Hepatocyte (in vitro differentiated cells): ENCODE measurements at regions not wholly inside any gene's neighbourhood (a gene's known extent, or its start where the extent isn't known, plus 50 kb on each side); places are given as distances from the start of the nearest gene placed in this dataset.

Experiments
- DNase-seq: peaks from one replicate; pipeline ENCODE4 v3.0.0-alpha.2; 2016; ENCODE audit warnings: low spot score
- H2AFZ ChIP-seq: fragments of 200-600 bp; sonication (generic); 2 replicates; pipeline ENCODE4 v1.6.0; 2016; ENCODE audit warnings: antibody characterized with exemption, mild to moderate bottlenecking
- H3K27ac ChIP-seq: fragments of 200-600 bp; sonication (generic); 2 replicates; pipeline ENCODE4 v1.5.1; 2016; ENCODE audit warnings: mild to moderate bottlenecking
- H3K27me3 ChIP-seq: fragments of 200-600 bp; sonication (generic); 2 replicates; pipeline ENCODE4 v1.6.1; 2016
- H3K36me3 ChIP-seq: fragments of 200-600 bp; sonication (generic); replicated peaks from 2 replicates; pipeline ENCODE4 v1.5.1; 2016; ENCODE audit warnings: low read depth; ENCODE audit not compliant: insufficient read depth
- H3K4me1 ChIP-seq: fragments of 200-600 bp; sonication (generic); 2 replicates; pipeline ENCODE4 v1.5.1; 2016; ENCODE audit warnings: mild to moderate bottlenecking, moderate library complexity; ENCODE audit not compliant: insufficient read depth
- H3K4me2 ChIP-seq: fragments of 200-600 bp; sonication (generic); 2 replicates; pipeline ENCODE4 v1.6.0; 2016
- H3K4me3 ChIP-seq: fragments of 200-600 bp; sonication (generic); 2 replicates; pipeline ENCODE4 v1.5.1; 2016; ENCODE audit warnings: mild to moderate bottlenecking
- H3K79me2 ChIP-seq: fragments of 200-600 bp; sonication (generic); 2 replicates; pipeline ENCODE4 v1.6.0; 2017; ENCODE audit warnings: mild to moderate bottlenecking
- H3K9me2 ChIP-seq: fragments of 200-600 bp; sonication (generic); replicated peaks from 2 replicates; pipeline ENCODE4 v1.6.0; 2017; ENCODE audit warnings: mild to moderate bottlenecking; ENCODE audit not compliant: insufficient read depth
- H3K9me3 ChIP-seq: fragments of 200-600 bp; sonication (generic); 2 replicates; pipeline ENCODE4 v1.5.1; 2016; ENCODE audit warnings: low read depth, mild to moderate bottlenecking
- H4K20me1 ChIP-seq: fragments of 200-600 bp; sonication (generic); 2 replicates; pipeline ENCODE4 v1.6.0; 2016; ENCODE audit warnings: mild to moderate bottlenecking; ENCODE audit not compliant: insufficient read depth, poor library complexity, severe bottlenecking
- EZH2 ChIP-seq: fragments of 200-600 bp; sonication (generic); IDR thresholded peaks from 2 replicates; pipeline ENCODE4 v1.6.1; 2016; ENCODE audit warnings: antibody characterized with exemption, mild to moderate bottlenecking, borderline replicate concordance
- EZH2phosphoT487 ChIP-seq: fragments of 200-600 bp; sonication (generic); IDR thresholded peaks from one replicate; pipeline ENCODE4 v1.6.1; 2018; ENCODE audit warnings: antibody characterized with exemption, mild to moderate bottlenecking, low read depth, moderate library complexity; ENCODE audit not compliant: unreplicated experiment, severe bottlenecking
- WGBS: methylation state at CpG from one replicate; pipeline ENCODE4 v1.1.6; 2016; ENCODE audit warnings: low lambda C conversion rate; ENCODE audit errors: missing lambda C conversion rate; 5-methylcytosine and 5-hydroxymethylcytosine counted together
- TF ChIP-seq, protein P1 (sequence below): fragments of 200-600 bp; sonication (generic); IDR thresholded peaks from 2 replicates; pipeline ENCODE4 v1.5.1; 2016; ENCODE audit warnings: antibody characterized with exemption, mild to moderate bottlenecking; ENCODE audit not compliant: poor library complexity

DNA sequence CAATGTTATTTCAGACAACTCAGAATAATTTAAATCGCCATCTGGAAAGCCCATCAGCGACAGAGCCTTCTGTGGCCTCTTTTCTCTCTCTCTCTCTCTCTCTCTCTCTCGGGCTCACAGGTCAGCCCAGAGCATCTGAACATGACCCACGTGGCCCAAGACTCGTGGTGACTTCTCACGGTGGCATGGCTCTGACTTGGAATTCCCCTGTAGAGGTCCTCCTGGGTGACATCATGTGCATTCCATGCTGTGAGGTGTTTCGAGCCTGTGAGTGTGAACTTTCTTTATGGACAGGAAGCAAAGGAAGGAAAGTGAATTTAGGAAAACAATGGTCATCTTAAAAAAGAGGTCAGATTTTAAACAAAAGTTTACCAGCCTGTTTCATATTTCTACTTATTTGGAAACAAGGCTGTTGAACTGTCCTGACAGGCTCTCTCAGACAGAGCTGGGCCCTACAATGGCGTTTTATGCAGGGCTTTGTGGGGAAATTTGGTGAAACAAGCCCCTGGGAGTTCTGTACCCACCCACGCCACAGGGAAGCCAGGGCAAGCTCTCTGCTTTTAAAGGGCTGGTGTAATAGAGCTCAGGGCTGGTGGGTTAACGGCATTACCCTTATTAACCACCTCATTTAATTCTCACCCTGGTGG lies 359.7 kb upstream of the ZNF32 start:
- TF ChIP-seq EZH2phosphoT487 (no peak), EZH2 (no peak)
- TF ChIP-seq, protein P1, sequence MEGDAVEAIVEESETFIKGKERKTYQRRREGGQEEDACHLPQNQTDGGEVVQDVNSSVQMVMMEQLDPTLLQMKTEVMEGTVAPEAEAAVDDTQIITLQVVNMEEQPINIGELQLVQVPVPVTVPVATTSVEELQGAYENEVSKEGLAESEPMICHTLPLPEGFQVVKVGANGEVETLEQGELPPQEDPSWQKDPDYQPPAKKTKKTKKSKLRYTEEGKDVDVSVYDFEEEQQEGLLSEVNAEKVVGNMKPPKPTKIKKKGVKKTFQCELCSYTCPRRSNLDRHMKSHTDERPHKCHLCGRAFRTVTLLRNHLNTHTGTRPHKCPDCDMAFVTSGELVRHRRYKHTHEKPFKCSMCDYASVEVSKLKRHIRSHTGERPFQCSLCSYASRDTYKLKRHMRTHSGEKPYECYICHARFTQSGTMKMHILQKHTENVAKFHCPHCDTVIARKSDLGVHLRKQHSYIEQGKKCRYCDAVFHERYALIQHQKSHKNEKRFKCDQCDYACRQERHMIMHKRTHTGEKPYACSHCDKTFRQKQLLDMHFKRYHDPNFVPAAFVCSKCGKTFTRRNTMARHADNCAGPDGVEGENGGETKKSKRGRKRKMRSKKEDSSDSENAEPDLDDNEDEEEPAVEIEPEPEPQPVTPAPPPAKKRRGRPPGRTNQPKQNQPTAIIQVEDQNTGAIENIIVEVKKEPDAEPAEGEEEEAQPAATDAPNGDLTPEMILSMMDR: no peak
- no peak overlapping the region for H2AFZ ChIP-seq
- no peak for DNase-seq
- H3K79me2 ChIP-seq: no peaks in the 10 kb centered on the region
- no peaks in the 10 kb centered on the region for H3K27me3 ChIP-seq
- H3K4me2 ChIP-seq: no peak overlapping the region
- peaks cover 5% of the 10 kb centered on the region for H3K4me1 ChIP-seq
- H3K9me3 ChIP-seq: no peaks in the 10 kb centered on the region
- H4K20me1 ChIP-seq: no peaks in the 10 kb centered on the region
- 80% methylated on average over 10 of the region's 10 CpGs for WGBS
- H3K4me3 ChIP-seq: no peak overlapping the region
- H3K27ac ChIP-seq: no peak overlapping the region
- no peaks in the 10 kb centered on the region for H3K36me3 ChIP-seq
- H3K9me2 ChIP-seq: no peaks in the 10 kb centered on the region

DNA sequence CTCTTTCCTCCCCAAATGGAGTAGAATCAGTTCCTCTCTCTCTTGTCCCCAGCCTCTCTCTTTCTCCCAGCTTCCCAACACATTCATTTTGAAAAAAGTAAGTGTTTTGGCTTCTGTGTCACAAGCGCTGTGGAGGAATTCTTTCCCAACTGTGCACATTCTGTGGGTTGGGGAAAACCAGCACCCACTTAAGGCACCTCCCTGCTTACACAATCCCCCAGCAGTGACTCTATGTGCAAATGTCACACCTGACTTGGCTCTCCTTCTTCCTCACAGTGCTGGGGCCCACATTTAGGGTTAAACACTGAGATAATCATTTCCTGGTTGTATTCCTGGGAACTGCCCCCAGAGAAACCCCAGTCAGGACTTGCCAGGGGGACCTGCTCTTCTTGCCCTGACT lies 358.1 kb upstream of the ZNF32 start:
- Histone ChIP-seq H3K36me3 (no peaks in the 10 kb centered on the region), H3K4me1 (peaks cover 5% of the 10 kb centered on the region)
- TF ChIP-seq EZH2phosphoT487 (no peak), EZH2 (no peak)
- TF ChIP-seq, protein P1: no peak

DNA sequence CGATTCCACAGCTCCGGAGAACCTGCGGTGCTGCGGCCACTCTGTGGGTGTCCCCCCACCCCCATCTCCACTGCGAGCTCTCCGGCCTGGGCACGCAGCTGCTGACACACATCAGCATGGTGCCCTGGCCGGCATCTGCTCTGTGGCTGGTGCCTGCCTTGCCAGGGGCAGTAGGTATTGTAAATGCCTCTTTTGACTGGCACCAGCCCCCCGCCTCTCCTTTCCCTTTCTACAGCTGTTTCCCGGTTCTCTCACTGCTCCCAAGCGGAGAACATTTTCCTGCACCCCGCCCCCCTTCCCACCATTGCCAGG lies 357.1 kb upstream of the ZNF32 start:
- TF ChIP-seq EZH2phosphoT487: no peak
- TF ChIP-seq EZH2: no peak
- TF ChIP-seq, protein P1: no peak
- Histone ChIP-seq H3K4me2 (no peak overlapping the region), H3K4me1 (peaks cover under 1% of the 10 kb centered on the region), H4K20me1 (no peaks in the 10 kb centered on the region), H3K9me3 (no peaks in the 10 kb centered on the region), H3K9me2 (no peaks in the 10 kb centered on the region), H2AFZ (no peak overlapping the region), H3K27ac (no peak overlapping the region), H3K79me2 (no peaks in the 10 kb centered on the region), H3K4me3 (no peak overlapping the region), H3K36me3 (no peaks in the 10 kb centered on the region), H3K27me3 (no peaks in the 10 kb centered on the region)
- 88% methylated on average over 12 of the region's 12 CpGs for WGBS
- no peak for DNase-seq

More for the DNA sequence above, 358.1 kb upstream of the ZNF32 start:
- DNase-seq: no peak
- no peak overlapping the region for H3K4me2 ChIP-seq
- H4K20me1 ChIP-seq: no peaks in the 10 kb centered on the region
- no peaks in the 10 kb centered on the region for H3K27me3 ChIP-seq
- WGBS: 95% methylated on average over 1 of the region's 1 CpG
- H3K9me2 ChIP-seq: no peaks in the 10 kb centered on the region
- H3K79me2 ChIP-seq: no peaks in the 10 kb centered on the region
- no peaks in the 10 kb centered on the region for H3K9me3 ChIP-seq
- H3K27ac ChIP-seq: no peak overlapping the region
- no peak overlapping the region for H3K4me3 ChIP-seq
- no peak overlapping the region for H2AFZ ChIP-seq
